Endothelial cell of umbilical vein (primary cell): ENCODE measurements at regions not wholly inside any gene's neighbourhood (a gene's known extent, or its start where the extent isn't known, plus 50 kb on each side); places are given as distances from the start of the nearest gene placed in this dataset.

Experiments used
- BruUV-seq: library from RNA; stranded (reverse); fragments of 400-500 nt; replicated peaks from 2 replicates; lab custom pipeline; 2021; lab: Mats Ljungman, UMichigan
- CTCF ChIA-PET: fragments of 300-600, 350-600 bp; sonication (Branson Sonifier 250); formaldehyde crosslinking; loops from one replicate; lab custom pipeline; 2021; ENCODE audit warnings: antibody characterized with exemption, inconsistent platforms; lab: Charles Lee
- POLR2A ChIA-PET: fragments of 300-600, 350-600 bp; sonication (Branson Sonifier 250); formaldehyde crosslinking; loops from one replicate; lab custom pipeline; 2021; ENCODE audit warnings: antibody characterized with exemption, inconsistent platforms; lab: Charles Lee
- DNase-seq: peaks from one replicate; pipeline ENCODE4 v3.0.0-alpha.2; 2011; ENCODE audit warnings: low read depth, low spot score
- FAIRE-seq: peaks from 2 replicates; lab custom pipeline; 2011; peaks lifted over from hg19 to GRCh38; lab: Jason Lieb, UNC
- H2AFZ ChIP-seq: 2 replicates; pipeline ENCODE4 v1.6.0; 2012; ENCODE audit warnings: low read depth, low read length, control low read depth, inconsistent platforms
- H3K27ac ChIP-seq: 2 replicates; pipeline ENCODE4 v1.5.1; 2011; ENCODE audit warnings: low read depth, mild to moderate bottlenecking, control low read depth, low read length, moderate library complexity; ENCODE audit not compliant: insufficient read depth
- H3K27me3 ChIP-seq, 2 experiments: 2 replicates each; pipeline versions ENCODE4 v1.6.0 to v1.6.1; 2011; ENCODE audit warnings: low read length in 2 of 2, mixed read lengths in 1 of 2; ENCODE audit not compliant: control insufficient read depth in 2 of 2, insufficient read depth in 2 of 2
- H3K36me3 ChIP-seq, 2 experiments: 2 replicates in 1 of 2; 3 replicates in 1 of 2; pipeline ENCODE4 v1.5.1; 2011; ENCODE audit warnings: low read length in 2 of 2, mild to moderate bottlenecking in 1 of 2, moderate library complexity in 1 of 2; ENCODE audit not compliant: control insufficient read depth in 2 of 2, insufficient read depth in 2 of 2; ENCODE audit errors: extremely low read depth in 1 of 2
- H3K4me1 ChIP-seq: 3 replicates; pipeline ENCODE4 v1.5.1; 2011; ENCODE audit warnings: mild to moderate bottlenecking, low read length; ENCODE audit not compliant: control insufficient read depth, insufficient read depth; ENCODE audit errors: extremely low read depth
- H3K4me2 ChIP-seq: 2 replicates; pipeline ENCODE4 v1.6.1; 2011; ENCODE audit warnings: low read length, control low read depth, mixed read lengths; ENCODE audit not compliant: insufficient read depth
- H3K4me3 ChIP-seq, 3 experiments: fragments of 200-600 bp in 1 of 3; sonication (generic), shearing (Covaris generic) in 1 of 3; replicated peaks in 1 of 3; 2 replicates each; pipeline ENCODE4 v1.5.1; 2011 to 2016; ENCODE audit warnings: control low read depth in 3 of 3, low read length in 3 of 3, mild to moderate bottlenecking in 2 of 3, inconsistent platforms in 1 of 3, low read depth in 1 of 3, moderate library complexity in 1 of 3; ENCODE audit not compliant: insufficient read depth in 1 of 3
- H3K79me2 ChIP-seq: 2 replicates; pipeline ENCODE4 v1.6.0; 2012; ENCODE audit warnings: low read length, inconsistent platforms; ENCODE audit not compliant: control insufficient read depth, insufficient read depth
- H3K9ac ChIP-seq: replicated peaks from 2 replicates; pipeline ENCODE3; 2011; ENCODE audit warnings: low read length, control low read depth; ENCODE audit not compliant: insufficient read depth; ENCODE audit errors: extremely low read depth
- H3K9me1 ChIP-seq: replicated peaks from 3 replicates; pipeline ENCODE4 v1.6.0; 2011; ENCODE audit warnings: mild to moderate bottlenecking, low read length; ENCODE audit not compliant: control insufficient read depth, insufficient read depth; ENCODE audit errors: extremely low read depth
- H3K9me3 ChIP-seq: replicated peaks from 2 replicates; pipeline ENCODE4 v1.5.1; 2012; ENCODE audit warnings: low read length, inconsistent platforms; ENCODE audit not compliant: control insufficient read depth, insufficient read depth
- H4K20me1 ChIP-seq: replicated peaks from 2 replicates; pipeline ENCODE3; 2011; ENCODE audit warnings: mild to moderate bottlenecking, low read length; ENCODE audit not compliant: control insufficient read depth, insufficient read depth; ENCODE audit errors: extremely low read depth
- EZH2 ChIP-seq: IDR thresholded peaks from 2 replicates; pipeline ENCODE4 v1.6.1; 2012; ENCODE audit warnings: borderline replicate concordance, low read depth, mild to moderate bottlenecking, moderate library complexity, low read length, inconsistent platforms; ENCODE audit not compliant: severe bottlenecking
- FOS ChIP-seq: IDR thresholded peaks from 2 replicates; pipeline ENCODE4 v1.6.1; 2011; ENCODE audit warnings: mild to moderate bottlenecking, low read length, moderate library complexity, borderline replicate concordance; ENCODE audit not compliant: insufficient read depth
- GATA2 ChIP-seq: IDR thresholded peaks from 2 replicates; pipeline ENCODE4 v1.7.0; 2011; ENCODE audit warnings: low read depth, mild to moderate bottlenecking, moderate library complexity, mixed read lengths, low read length; ENCODE audit not compliant: insufficient read length, insufficient read depth
- JUN ChIP-seq: IDR thresholded peaks from 2 replicates; pipeline ENCODE4 v1.6.1; 2011; ENCODE audit warnings: borderline replicate concordance, low read depth; ENCODE audit not compliant: insufficient read length, insufficient read depth
- MYC ChIP-seq: IDR thresholded peaks from one replicate; pipeline ENCODE4 v1.6.1; 2011; ENCODE audit warnings: mild to moderate bottlenecking, low read depth, low read length
- POLR2A ChIP-seq: IDR thresholded peaks from 2 replicates; pipeline ENCODE4 v1.6.1; 2012; ENCODE audit warnings: low read depth, mild to moderate bottlenecking, control low read depth, low read length
- POLR2AphosphoS5 ChIP-seq: IDR thresholded peaks from 2 replicates; pipeline ENCODE4 v1.6.1; 2012; ENCODE audit warnings: low read depth, mild to moderate bottlenecking, control low read depth, low read length, moderate library complexity; ENCODE audit not compliant: insufficient read depth
- dilution Hi-C: fragments of 300-500 bp; cut with MboI; formaldehyde crosslinking; loops from one replicate; pipeline ENCODE4 v1.15.0; 2019; ENCODE audit warnings: low sequenced_read_pairs; ENCODE audit not compliant: extremely low pct_ligation_motif_present
- intact Hi-C: fragments of 100-400 bp; cut with micrococcal nuclease; formaldehyde crosslinking; loops from one replicate; pipeline ENCODE4 v1.10.0; 2022
- TF ChIP-seq, protein P1 (sequence below), 2 donors: IDR thresholded peaks; 1 replicate in 1 of 2; 2 replicates in 1 of 2; pipeline ENCODE4 v1.5.1; 2011; ENCODE audit warnings: low read length in 2 of 2, mild to moderate bottlenecking in 2 of 2, moderate library complexity in 2 of 2, control low read depth in 1 of 2, inconsistent platforms in 1 of 2, low read depth in 1 of 2; ENCODE audit not compliant: insufficient read depth in 1 of 2; ENCODE audit errors: extremely low read depth in 1 of 2
- TF ChIP-seq, protein P2 (sequence below): IDR thresholded peaks from 2 replicates; pipeline ENCODE4 v1.6.1; 2011; ENCODE audit not compliant: insufficient read depth, insufficient read length

DNA sequence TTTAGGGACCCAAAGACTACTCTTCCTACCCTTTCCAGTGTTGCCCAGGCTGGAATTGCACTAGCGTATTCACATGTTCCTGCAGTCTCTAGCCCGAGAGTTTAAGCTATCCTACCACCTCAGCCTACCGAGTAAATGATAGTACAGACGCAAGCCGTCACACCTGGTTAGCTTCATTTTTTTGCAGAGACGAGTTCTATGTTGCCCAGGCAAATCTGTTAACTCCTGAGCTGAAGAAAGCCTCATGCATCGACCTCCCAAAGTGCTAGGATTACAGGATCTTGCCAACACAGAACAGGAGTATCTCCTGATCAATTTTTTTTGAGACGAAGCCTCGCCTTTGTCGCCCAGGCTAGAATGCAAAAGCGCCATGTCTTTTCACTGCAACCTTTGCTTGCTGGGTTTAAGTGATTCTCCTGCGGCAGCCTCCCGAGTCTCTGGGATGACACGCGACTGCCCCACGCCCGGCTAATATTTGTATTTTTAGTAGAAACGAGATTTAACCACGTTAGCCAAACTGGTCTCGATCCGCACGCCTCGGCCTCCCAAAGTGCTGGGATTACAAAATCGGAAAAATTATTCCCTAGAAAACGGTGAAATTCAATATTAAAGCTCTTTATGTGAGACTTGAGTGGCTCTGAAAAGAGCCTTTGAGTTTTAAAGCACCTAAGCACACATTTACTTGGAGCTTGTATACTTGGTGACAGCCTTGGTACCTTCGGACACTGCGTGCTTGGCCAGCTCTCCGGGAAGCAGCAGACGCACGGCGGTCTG is 128.5 kb downstream of the HFE start:
- DNase-seq (peak; percentile 60), FAIRE-seq (peak; percentile 100)

More for the DNA sequence above, 128.5 kb downstream of the HFE start:
- H4K20me1 ChIP-seq: no peaks in the 10 kb centered on the region
- H3K9ac ChIP-seq: peak overlapping the region; percentile 60
- H3K4me3 ChIP-seq: peak overlapping the region in 2 of 3 experiments; percentile 40 to 49
- H3K4me1 ChIP-seq: peaks cover 6% of the 10 kb centered on the region
- H3K9me3 ChIP-seq: no peaks in the 10 kb centered on the region
- H2AFZ ChIP-seq: no peak overlapping the region
- no peaks in the 10 kb centered on the region for H3K79me2 ChIP-seq
- TF ChIP-seq, protein P1, sequence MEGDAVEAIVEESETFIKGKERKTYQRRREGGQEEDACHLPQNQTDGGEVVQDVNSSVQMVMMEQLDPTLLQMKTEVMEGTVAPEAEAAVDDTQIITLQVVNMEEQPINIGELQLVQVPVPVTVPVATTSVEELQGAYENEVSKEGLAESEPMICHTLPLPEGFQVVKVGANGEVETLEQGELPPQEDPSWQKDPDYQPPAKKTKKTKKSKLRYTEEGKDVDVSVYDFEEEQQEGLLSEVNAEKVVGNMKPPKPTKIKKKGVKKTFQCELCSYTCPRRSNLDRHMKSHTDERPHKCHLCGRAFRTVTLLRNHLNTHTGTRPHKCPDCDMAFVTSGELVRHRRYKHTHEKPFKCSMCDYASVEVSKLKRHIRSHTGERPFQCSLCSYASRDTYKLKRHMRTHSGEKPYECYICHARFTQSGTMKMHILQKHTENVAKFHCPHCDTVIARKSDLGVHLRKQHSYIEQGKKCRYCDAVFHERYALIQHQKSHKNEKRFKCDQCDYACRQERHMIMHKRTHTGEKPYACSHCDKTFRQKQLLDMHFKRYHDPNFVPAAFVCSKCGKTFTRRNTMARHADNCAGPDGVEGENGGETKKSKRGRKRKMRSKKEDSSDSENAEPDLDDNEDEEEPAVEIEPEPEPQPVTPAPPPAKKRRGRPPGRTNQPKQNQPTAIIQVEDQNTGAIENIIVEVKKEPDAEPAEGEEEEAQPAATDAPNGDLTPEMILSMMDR (IDR thresholded peaks at IDR 0.05; ENCODE audit: extremely low read depth in 1 of 2, insufficient read depth in 1 of 2, low read depth in 1 of 2, low read length in 2 of 2): no peak
- no peak for TF ChIP-seq POLR2AphosphoS5
- no peak for TF ChIP-seq MYC
- TF ChIP-seq, protein P2, sequence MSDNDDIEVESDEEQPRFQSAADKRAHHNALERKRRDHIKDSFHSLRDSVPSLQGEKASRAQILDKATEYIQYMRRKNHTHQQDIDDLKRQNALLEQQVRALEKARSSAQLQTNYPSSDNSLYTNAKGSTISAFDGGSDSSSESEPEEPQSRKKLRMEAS: no peak
- TF ChIP-seq GATA2: peak; percentile 14
- peak; percentile 17 for TF ChIP-seq POLR2A
- no peak for TF ChIP-seq JUN
- no peak for TF ChIP-seq FOS
- TF ChIP-seq EZH2: no peak
- peak overlapping the region; percentile 54 for H3K4me2 ChIP-seq
- intact Hi-C loops: loop anchor here (1.0 to 2.0 kb wide), 7 partner anchors 9 to 91 kb away; a partner anchor contains a TSS
- dilution Hi-C loops: no loop called here
- no TSS peak for BruUV-seq
- ChIA-PET CTCF (interaction anchor here (1.0 to 3.6 kb wide), 19 partner anchors 11 to 380 kb away, joined by 3 to 30 read pairs (median 6); a partner anchor contains a TSS), POLR2A (interaction anchor here (0.5 to 4.1 kb wide), 29 partner anchors 9 to 1677 kb away, joined by 3 to 122 read pairs (median 7); a partner anchor contains a TSS)
- no peaks in the 10 kb centered on the region for H3K9me1 ChIP-seq
- no peaks in the 10 kb centered on the region for H3K27me3 ChIP-seq
- no peaks in the 10 kb centered on the region for H3K36me3 ChIP-seq
- peak overlapping the region; percentile 50 for H3K27ac ChIP-seq
